HEK293T (cell line): ENCODE measurements at regions not wholly inside any gene's neighbourhood (a gene's known extent, or its start where the extent isn't known, plus 50 kb on each side); places are given as distances from the start of the nearest gene placed in this dataset.

Experiments
- CTBP1 ChIP-seq: fragments of 450-650 bp; IDR thresholded peaks from 2 replicates; pipeline ENCODE4 v1.6.1; 2016; ENCODE audit warnings: borderline replicate concordance
- SP1 ChIP-seq: fragments of 450-650 bp; IDR thresholded peaks from 2 replicates; pipeline ENCODE4 v1.6.1; 2017
- SUZ12 ChIP-seq: fragments of 450-650 bp; IDR thresholded peaks from 2 replicates; pipeline ENCODE4 v1.6.1; 2016; ENCODE audit warnings: mild to moderate bottlenecking
- TARDBP ChIP-seq: fragments of 450-650 bp; IDR thresholded peaks from 2 replicates; pipeline ENCODE4 v1.6.1; 2016

- TF ChIP-seq CTBP1 (no peak), SP1 (no peak), SUZ12 (no peak), TARDBP (no peak)
Measured at GRCh38 chr10:128759174-128759573, 633.0 kb upstream of the MKI67 start.
